Upper lobe of left lung (tissue), 4 donors: ENCODE measurements at regions not wholly inside any gene's neighbourhood (a gene's known extent, or its start where the extent isn't known, plus 50 kb on each side); places are given as distances from the start of the nearest gene placed in this dataset.

ENCODE experiments used
- small RNA-seq, 4 donors: library from RNA; depleted of rRNA; stranded (forward); fragments of <200 nt; gene quantifications; one replicate each; pipeline ENCODE3, GENCODE V24; 2016

Small RNA genes in the stretch of these regions (small RNA-seq; reads per million reads assigned to genes)
- gene RF00019 (0 reads per million in 4 donors), gene RF00402 (0 reads per million in 4 donors), gene RNA5SP461 (0 reads per million in 4 donors), gene RNU6-655P (0 reads per million in 4 donors)
